ENCODE measurements at regions not wholly inside any gene's neighbourhood (a gene's known extent, or its start where the extent isn't known, plus 50 kb on each side); places are given as distances from the start of the nearest gene placed in this dataset.

- Histone ChIP-seq H3K36me3 (replicated peaks in 1 of 2; ENCODE audit: control insufficient read depth in 1 of 2, insufficient read depth in 2 of 2, low read length in 2 of 2) (no peaks in the 10 kb centered on the region), H3K27me3 (ENCODE audit: control insufficient read depth in 2 of 2, insufficient read depth in 2 of 2, low read length in 2 of 2) (no peaks in the 10 kb centered on the region), H3K4me2 (replicated peaks; ENCODE audit: extremely low read depth, low read length, poor library complexity, severe bottlenecking) (no peak overlapping the region), H3K9me3 (replicated peaks in 1 of 2; ENCODE audit: control insufficient read depth in 1 of 2, insufficient read depth in 1 of 2, low read length in 2 of 2) (peaks cover 11 to 39% of the 10 kb centered on the region in 2 donors), H3K4me3 (replicated peaks in 1 of 3; ENCODE audit: low read depth in 2 of 3, low read length in 3 of 3) (no peak overlapping the region), H4K20me1 (ENCODE audit: insufficient read depth, low read length) (no peaks in the 10 kb centered on the region), H3K27ac (ENCODE audit: low read depth in 1 of 2, low read length in 2 of 2) (no peak overlapping the region), H3K79me2 (ENCODE audit: insufficient read depth, low read length) (no peaks in the 10 kb centered on the region), H2AFZ (ENCODE audit: insufficient read depth, low read depth, low read length, poor library complexity, severe bottlenecking) (no peak overlapping the region), H3K4me1 (ENCODE audit: control insufficient read depth in 1 of 2, insufficient read depth in 2 of 2, low read length in 2 of 2) (no peaks in the 10 kb centered on the region), H3K9ac (ENCODE audit: insufficient read depth, low read length, poor library complexity, severe bottlenecking) (no peak overlapping the region)
- Mint-ChIP-seq H3K4me1 (no peaks in the 10 kb centered on the region), H3K4me3 (no peak overlapping the region), H3K27me3 (ENCODE audit: low read depth in 3 of 3) (peaks cover 4 to 9% (median 5%) of the 10 kb centered on the region in 3 donors), H3K27ac (no peak overlapping the region), H3K9me3 (peaks cover 10 to 29% (median 16%) of the 10 kb centered on the region in 7 donors), H3K36me3 (no peaks in the 10 kb centered on the region)
- intact Hi-C loops (cut with micrococcal nuclease), result loop anchor here (5.0 to 10.0 kb wide), 2 partner anchors 1590 to 1597 kb away; no protein-coding TSS in a partner anchor
- no peak for DNase-seq
- 84% methylated on average over 14 of the region's 15 CpGs for WGBS (ENCODE audit: insufficient coverage)
- TF ChIP-seq, protein P1, sequence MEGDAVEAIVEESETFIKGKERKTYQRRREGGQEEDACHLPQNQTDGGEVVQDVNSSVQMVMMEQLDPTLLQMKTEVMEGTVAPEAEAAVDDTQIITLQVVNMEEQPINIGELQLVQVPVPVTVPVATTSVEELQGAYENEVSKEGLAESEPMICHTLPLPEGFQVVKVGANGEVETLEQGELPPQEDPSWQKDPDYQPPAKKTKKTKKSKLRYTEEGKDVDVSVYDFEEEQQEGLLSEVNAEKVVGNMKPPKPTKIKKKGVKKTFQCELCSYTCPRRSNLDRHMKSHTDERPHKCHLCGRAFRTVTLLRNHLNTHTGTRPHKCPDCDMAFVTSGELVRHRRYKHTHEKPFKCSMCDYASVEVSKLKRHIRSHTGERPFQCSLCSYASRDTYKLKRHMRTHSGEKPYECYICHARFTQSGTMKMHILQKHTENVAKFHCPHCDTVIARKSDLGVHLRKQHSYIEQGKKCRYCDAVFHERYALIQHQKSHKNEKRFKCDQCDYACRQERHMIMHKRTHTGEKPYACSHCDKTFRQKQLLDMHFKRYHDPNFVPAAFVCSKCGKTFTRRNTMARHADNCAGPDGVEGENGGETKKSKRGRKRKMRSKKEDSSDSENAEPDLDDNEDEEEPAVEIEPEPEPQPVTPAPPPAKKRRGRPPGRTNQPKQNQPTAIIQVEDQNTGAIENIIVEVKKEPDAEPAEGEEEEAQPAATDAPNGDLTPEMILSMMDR (IDR thresholded peaks at IDR 0.05), result no peak
Observed at GRCh38 chr10:131784363-131785120, 116.3 kb upstream of the PPP2R2D start.

DNA sequence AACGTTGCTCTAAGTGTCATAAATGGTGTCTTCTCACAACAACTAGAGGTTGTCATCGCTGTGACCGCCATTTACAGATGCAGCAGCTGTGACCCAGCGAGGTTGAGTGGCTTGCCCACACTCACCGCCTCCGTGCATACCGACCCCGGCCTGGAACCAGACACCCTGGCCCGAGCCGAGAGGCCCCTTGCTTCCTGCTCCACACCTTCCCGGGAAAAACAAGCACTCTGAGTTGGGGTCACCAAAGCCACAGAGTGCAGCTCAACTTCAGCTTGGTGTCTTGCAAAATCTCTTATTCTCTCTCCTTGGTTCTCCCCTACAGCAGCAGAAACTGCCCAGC lies 115.7 kb upstream of the PPP2R2D start:
- peaks cover 8 to 25% (median 14%) of the 10 kb centered on the region in 7 donors for H3K9me3 Mint-ChIP-seq
- peaks cover 11 to 36% of the 10 kb centered on the region in 2 donors for H3K9me3 ChIP-seq (replicated peaks in 1 of 2; ENCODE audit: control insufficient read depth in 1 of 2, insufficient read depth in 1 of 2, low read length in 2 of 2)
- H3K4me3 Mint-ChIP-seq, result no peak overlapping the region
- no peak overlapping the region for H3K9ac ChIP-seq (ENCODE audit: insufficient read depth, low read length, poor library complexity, severe bottlenecking)
- H2AFZ ChIP-seq (ENCODE audit: insufficient read depth, low read depth, low read length, poor library complexity, severe bottlenecking), result no peak overlapping the region
- H3K27me3 Mint-ChIP-seq (ENCODE audit: low read depth in 3 of 3), result peaks cover 4 to 8% (median 6%) of the 10 kb centered on the region in 3 donors
- no peaks in the 10 kb centered on the region for H3K4me1 ChIP-seq (ENCODE audit: control insufficient read depth in 1 of 2, insufficient read depth in 2 of 2, low read length in 2 of 2)
- TF ChIP-seq, protein P1 (IDR thresholded peaks at IDR 0.05), result no peak
- no peak overlapping the region for H3K27ac Mint-ChIP-seq
- H3K36me3 Mint-ChIP-seq, result no peaks in the 10 kb centered on the region
- 94% methylated on average over 11 of the region's 11 CpGs for WGBS (ENCODE audit: insufficient coverage)
- H3K79me2 ChIP-seq (ENCODE audit: insufficient read depth, low read length), result no peaks in the 10 kb centered on the region
- intact Hi-C loops (cut with micrococcal nuclease), result loop anchor here (5.0 to 10.0 kb wide), 2 partner anchors 1590 to 1598 kb away; no protein-coding TSS in a partner anchor
- no peak for DNase-seq
- no peak overlapping the region for H3K4me3 ChIP-seq (replicated peaks in 1 of 3; ENCODE audit: low read depth in 2 of 3, low read length in 3 of 3)
- no peaks in the 10 kb centered on the region for H4K20me1 ChIP-seq (ENCODE audit: insufficient read depth, low read length)
- H3K36me3 ChIP-seq (replicated peaks in 1 of 2; ENCODE audit: control insufficient read depth in 1 of 2, insufficient read depth in 2 of 2, low read length in 2 of 2), result no peaks in the 10 kb centered on the region
- H3K27ac ChIP-seq (ENCODE audit: low read depth in 1 of 2, low read length in 2 of 2), result no peak overlapping the region
- no peaks in the 10 kb centered on the region for H3K4me1 Mint-ChIP-seq
- H3K4me2 ChIP-seq (replicated peaks; ENCODE audit: extremely low read depth, low read length, poor library complexity, severe bottlenecking), result no peak overlapping the region
- H3K27me3 ChIP-seq (ENCODE audit: control insufficient read depth in 2 of 2, insufficient read depth in 2 of 2, low read length in 2 of 2), result no peaks in the 10 kb centered on the region

Data from CD14-positive monocyte (primary cell).